MM.1S (cell line): ENCODE measurements at regions not wholly inside any gene's neighbourhood (a gene's known extent, or its start where the extent isn't known, plus 50 kb on each side); places are given as distances from the start of the nearest gene placed in this dataset.
"Not testable (repeated sequence)": the region's sequence is repeated elsewhere in the genome, so short reads cannot be mapped to it uniquely, and the experiment has no call there.

ENCODE experiments used
- EZH2phosphoT487 ChIP-seq: fragments of 300-600 bp; sonication (generic); IDR thresholded peaks from 2 replicates; pipeline ENCODE4 v1.6.1; 2018; ENCODE audit warnings: antibody characterized with exemption, low read length
- TF ChIP-seq, protein P1 (sequence below): fragments of 300-600 bp; sonication (generic); IDR thresholded peaks from 2 replicates; pipeline ENCODE4 v1.5.1; 2016; ENCODE audit warnings: antibody characterized with exemption, low read length, mixed read lengths

DNA sequence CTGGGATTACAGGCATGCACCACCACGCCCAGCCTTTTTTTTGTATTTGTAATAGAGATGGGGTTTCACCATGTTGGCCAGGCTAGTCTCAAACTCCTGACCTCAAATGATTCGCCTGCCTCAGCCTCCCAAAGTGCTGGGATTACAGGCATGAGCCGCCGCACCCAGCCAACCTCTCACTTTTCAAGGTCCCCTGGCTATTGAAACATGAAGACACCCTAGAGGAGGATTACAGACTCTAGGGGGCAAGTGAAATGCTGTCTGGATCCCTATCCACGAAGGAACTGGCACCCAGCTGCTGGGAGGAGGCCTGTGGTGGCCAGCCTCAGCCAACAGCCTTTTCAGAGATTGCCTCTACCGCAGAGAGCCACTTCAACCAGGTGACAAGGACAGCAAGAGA is 76.4 kb upstream of the UBE2E1 start:
- TF ChIP-seq, protein P1, sequence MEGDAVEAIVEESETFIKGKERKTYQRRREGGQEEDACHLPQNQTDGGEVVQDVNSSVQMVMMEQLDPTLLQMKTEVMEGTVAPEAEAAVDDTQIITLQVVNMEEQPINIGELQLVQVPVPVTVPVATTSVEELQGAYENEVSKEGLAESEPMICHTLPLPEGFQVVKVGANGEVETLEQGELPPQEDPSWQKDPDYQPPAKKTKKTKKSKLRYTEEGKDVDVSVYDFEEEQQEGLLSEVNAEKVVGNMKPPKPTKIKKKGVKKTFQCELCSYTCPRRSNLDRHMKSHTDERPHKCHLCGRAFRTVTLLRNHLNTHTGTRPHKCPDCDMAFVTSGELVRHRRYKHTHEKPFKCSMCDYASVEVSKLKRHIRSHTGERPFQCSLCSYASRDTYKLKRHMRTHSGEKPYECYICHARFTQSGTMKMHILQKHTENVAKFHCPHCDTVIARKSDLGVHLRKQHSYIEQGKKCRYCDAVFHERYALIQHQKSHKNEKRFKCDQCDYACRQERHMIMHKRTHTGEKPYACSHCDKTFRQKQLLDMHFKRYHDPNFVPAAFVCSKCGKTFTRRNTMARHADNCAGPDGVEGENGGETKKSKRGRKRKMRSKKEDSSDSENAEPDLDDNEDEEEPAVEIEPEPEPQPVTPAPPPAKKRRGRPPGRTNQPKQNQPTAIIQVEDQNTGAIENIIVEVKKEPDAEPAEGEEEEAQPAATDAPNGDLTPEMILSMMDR, result not testable (repeated sequence)
- not testable (repeated sequence) for TF ChIP-seq EZH2phosphoT487
